Activated T-helper 1 cell treated with anti-CD3 and anti-CD28 coated beads, Interleukin-12 subunit alpha, Interleukin-12 subunit beta, Interleukin-2, Interleukin-4 antibody, amounts not matched to agents 30 ng/mL and 10 ng/mL and 1 ng/mL, durations not matched to agents 14 hours and 24 hours and 36 hours (primary cell): ENCODE measurements at regions not wholly inside any gene's neighbourhood (a gene's known extent, or its start where the extent isn't known, plus 50 kb on each side); places are given as distances from the start of the nearest gene placed in this dataset.

Experiments
- DNase-seq: peaks from one replicate; pipeline ENCODE4 v3.0.0; 2021; ENCODE audit warnings: low spot score
- H3K27ac Mint-ChIP-seq: one replicate; pipeline ENCODE4 v1.8.0; 2021; ENCODE audit warnings: mild to moderate bottlenecking, mixed read lengths
- H3K27me3 Mint-ChIP-seq: one replicate; pipeline ENCODE4 v1.8.0; 2022; ENCODE audit warnings: mild to moderate bottlenecking, moderate library complexity, mixed read lengths; ENCODE audit not compliant: insufficient read depth
- H3K36me3 Mint-ChIP-seq: one replicate; pipeline ENCODE4 v1.8.0; 2021; ENCODE audit warnings: low read depth, mixed read lengths
- H3K4me1 Mint-ChIP-seq: one replicate; pipeline ENCODE4 v1.8.0; 2021; ENCODE audit warnings: low read depth, mixed read lengths
- H3K4me3 Mint-ChIP-seq: one replicate; pipeline ENCODE4 v1.8.0; 2021; ENCODE audit warnings: mild to moderate bottlenecking, moderate library complexity, mixed read lengths
- H3K9me3 Mint-ChIP-seq: one replicate; pipeline ENCODE4 v1.8.0; 2021; ENCODE audit warnings: mixed read lengths
- intact Hi-C: fragments of 100-400 bp; cut with micrococcal nuclease; formaldehyde crosslinking; loops from one replicate; pipeline ENCODE4 v1.15.1; 2024

- H3K4me1 Mint-ChIP-seq = no peaks in the 10 kb centered on the region
- H3K36me3 Mint-ChIP-seq = no peaks in the 10 kb centered on the region
- no peaks in the 10 kb centered on the region for H3K27me3 Mint-ChIP-seq
- H3K27ac Mint-ChIP-seq = no peak overlapping the region
- DNase-seq = no peak
- H3K4me3 Mint-ChIP-seq = no peak overlapping the region
- no peaks in the 10 kb centered on the region for H3K9me3 Mint-ChIP-seq
- intact Hi-C loops = no loop called here
These were observed 318.5 kb upstream of the SEMA3A start for GRCh38 chr7:84513061-84513460.

DNA sequence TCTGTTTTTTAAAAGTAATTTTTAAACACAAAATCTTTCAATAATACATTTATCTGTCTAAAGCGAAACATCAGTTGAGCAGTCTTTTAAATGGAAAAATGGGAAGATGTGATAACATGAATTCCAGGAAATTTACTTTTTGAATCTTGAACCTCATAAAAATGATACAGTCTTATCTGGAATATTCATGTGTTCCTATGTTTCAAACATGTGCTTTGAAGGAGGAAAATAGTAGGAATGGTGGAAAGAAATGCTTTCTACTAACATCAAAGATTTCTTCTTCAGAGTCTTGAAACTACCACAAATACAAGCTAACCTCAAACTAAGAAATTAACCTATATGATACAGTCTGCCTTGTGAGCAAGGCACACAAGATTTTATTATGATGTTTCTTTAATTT lies 317.5 kb upstream of the SEMA3A start:
- intact Hi-C loops = no loop called here
- no peaks in the 10 kb centered on the region for H3K36me3 Mint-ChIP-seq
- H3K9me3 Mint-ChIP-seq = no peaks in the 10 kb centered on the region
- H3K4me1 Mint-ChIP-seq = no peaks in the 10 kb centered on the region
- no peaks in the 10 kb centered on the region for H3K27me3 Mint-ChIP-seq
- no peak overlapping the region for H3K4me3 Mint-ChIP-seq
- no peak for DNase-seq
- H3K27ac Mint-ChIP-seq = no peak overlapping the region

DNA sequence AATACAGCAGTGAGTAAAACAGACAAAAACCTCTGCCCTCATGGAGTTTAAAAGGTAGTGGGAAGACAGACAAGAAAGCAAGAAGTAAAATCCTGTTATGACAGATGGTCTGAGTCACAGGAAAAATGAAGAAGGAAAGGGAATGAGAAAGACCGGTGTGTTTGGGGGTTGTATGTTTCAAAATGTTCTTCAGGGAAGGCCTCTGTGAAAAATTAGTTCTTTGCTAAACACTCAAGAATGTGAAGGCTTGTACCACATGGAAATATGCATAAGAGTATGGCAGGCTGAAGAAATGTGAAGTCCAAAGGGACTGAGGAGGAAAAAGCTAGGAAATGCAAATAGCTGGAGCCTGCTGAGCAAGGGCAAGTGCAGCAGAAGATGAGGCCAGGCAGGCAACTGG lies 315.9 kb upstream of the SEMA3A start:
- no peaks in the 10 kb centered on the region for H3K4me1 Mint-ChIP-seq
- no peaks in the 10 kb centered on the region for H3K27me3 Mint-ChIP-seq
- DNase-seq = no peak
- H3K27ac Mint-ChIP-seq = no peak overlapping the region
- H3K4me3 Mint-ChIP-seq = no peak overlapping the region
- intact Hi-C loops = no loop called here
- no peaks in the 10 kb centered on the region for H3K9me3 Mint-ChIP-seq
- no peaks in the 10 kb centered on the region for H3K36me3 Mint-ChIP-seq

DNA sequence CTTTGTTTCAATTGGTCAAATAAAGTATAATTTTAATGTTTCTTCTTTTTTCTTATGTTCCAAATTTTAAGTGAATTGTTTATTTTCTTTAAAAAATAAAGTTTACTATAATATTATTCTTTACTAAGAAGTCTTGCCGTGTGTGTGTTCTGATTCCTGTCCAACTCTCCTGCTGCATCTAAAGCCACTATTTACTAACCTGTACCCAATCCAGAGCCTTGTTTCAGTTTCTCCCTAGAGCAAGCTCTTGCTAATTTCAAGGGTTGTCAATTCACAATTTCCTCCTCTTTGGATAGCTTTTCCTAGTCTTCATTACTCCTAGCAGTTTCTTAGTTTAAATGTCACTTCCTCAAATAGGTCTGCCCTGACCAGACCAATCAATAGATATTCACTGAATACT lies 314.9 kb upstream of the SEMA3A start:
- DNase-seq = no peak
- H3K4me1 Mint-ChIP-seq = no peaks in the 10 kb centered on the region
- H3K36me3 Mint-ChIP-seq = no peaks in the 10 kb centered on the region
- intact Hi-C loops = no loop called here
- H3K4me3 Mint-ChIP-seq = no peak overlapping the region
- H3K9me3 Mint-ChIP-seq = no peaks in the 10 kb centered on the region
- H3K27me3 Mint-ChIP-seq = no peaks in the 10 kb centered on the region
- no peak overlapping the region for H3K27ac Mint-ChIP-seq

DNA sequence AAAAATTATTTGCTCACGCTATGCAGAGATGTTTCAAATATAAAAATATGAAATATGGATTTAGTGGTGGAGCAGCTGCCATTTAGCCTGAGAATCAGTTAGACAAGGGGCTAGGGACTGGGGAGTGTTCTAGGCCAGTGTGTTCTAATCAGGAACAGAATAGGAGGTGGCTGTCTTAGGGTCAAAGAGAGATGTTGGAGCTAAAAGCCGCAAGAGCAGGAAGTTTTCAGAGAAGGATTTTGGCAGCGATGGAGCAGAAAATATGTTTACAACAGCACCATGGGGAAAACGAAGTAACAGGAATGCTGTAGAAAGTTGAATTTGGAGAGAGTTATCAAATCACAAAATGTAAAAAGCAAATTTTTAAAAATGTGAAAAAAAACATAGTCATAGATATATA lies 314.0 kb upstream of the SEMA3A start:
- Mint-ChIP-seq H3K4me3 (no peak overlapping the region), H3K36me3 (no peaks in the 10 kb centered on the region), H3K9me3 (no peaks in the 10 kb centered on the region), H3K4me1 (no peaks in the 10 kb centered on the region), H3K27ac (no peak overlapping the region), H3K27me3 (no peaks in the 10 kb centered on the region)
- no peak for DNase-seq
- intact Hi-C loops = no loop called here

GRCh38 chr7:84507529-84507928 lies 312.9 kb upstream of the SEMA3A start:
- intact Hi-C loops = no loop called here
- Mint-ChIP-seq H3K27me3 (no peaks in the 10 kb centered on the region), H3K36me3 (no peaks in the 10 kb centered on the region)

DNA sequence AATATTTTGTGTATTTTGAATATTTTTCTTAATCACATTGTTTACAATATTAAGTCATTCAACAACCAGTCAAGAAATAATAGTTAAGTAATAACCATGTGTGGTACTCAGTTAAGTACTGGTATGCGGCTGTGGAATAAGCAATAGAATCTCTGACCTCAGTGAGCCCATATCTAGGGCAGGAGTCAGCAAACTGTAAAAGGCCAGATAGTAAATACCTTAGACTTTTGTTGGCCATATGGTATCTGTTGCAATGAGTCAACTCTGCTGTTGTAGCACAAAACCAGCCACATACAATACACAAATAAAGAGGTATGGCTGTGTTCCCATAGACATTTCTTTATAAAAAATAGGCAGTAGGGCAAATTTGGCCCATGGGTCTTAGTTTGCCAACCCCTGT lies 311.6 kb upstream of the SEMA3A start:
- H3K9me3 Mint-ChIP-seq = no peaks in the 10 kb centered on the region
- no peak overlapping the region for H3K27ac Mint-ChIP-seq
- H3K27me3 Mint-ChIP-seq = no peaks in the 10 kb centered on the region
- intact Hi-C loops = no loop called here
- no peaks in the 10 kb centered on the region for H3K36me3 Mint-ChIP-seq
- no peak for DNase-seq
- H3K4me1 Mint-ChIP-seq = no peaks in the 10 kb centered on the region
- H3K4me3 Mint-ChIP-seq = no peak overlapping the region

More at GRCh38 chr7:84507529-84507928, 312.9 kb upstream of the SEMA3A start:
- no peak overlapping the region for H3K4me3 Mint-ChIP-seq
- H3K27ac Mint-ChIP-seq = no peak overlapping the region
- DNase-seq = no peak
- H3K9me3 Mint-ChIP-seq = no peaks in the 10 kb centered on the region
- H3K4me1 Mint-ChIP-seq = no peaks in the 10 kb centered on the region

- Mint-ChIP-seq H3K9me3 (no peaks in the 10 kb centered on the region), H3K36me3 (no peaks in the 10 kb centered on the region), H3K4me3 (no peak overlapping the region)
These were observed 307.6 kb upstream of the SEMA3A start for GRCh38 chr7:84502239-84502638.

DNA sequence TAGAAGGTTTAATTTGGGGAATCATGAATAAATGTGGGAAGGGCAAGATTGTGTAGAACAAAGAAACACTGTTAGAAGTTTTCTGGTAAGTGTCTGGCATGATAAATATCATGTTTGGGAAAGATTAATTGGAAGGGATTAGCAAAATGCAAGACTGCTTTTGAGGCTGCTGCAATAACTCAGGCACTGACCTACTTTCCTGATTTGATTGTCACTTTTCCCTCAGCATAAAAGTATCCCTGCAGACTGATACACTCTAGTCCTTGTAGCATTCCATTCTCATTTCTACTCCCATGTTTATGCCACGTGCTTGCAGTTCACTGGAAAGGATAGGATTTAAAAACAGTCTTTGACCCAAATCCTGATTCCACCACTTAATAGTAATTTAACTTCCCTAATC lies 303.3 kb upstream of the SEMA3A start:
- intact Hi-C loops = no loop called here
- no peak for DNase-seq
- no peaks in the 10 kb centered on the region for H3K27me3 Mint-ChIP-seq
- H3K27ac Mint-ChIP-seq = no peak overlapping the region
- H3K9me3 Mint-ChIP-seq = no peaks in the 10 kb centered on the region
- no peaks in the 10 kb centered on the region for H3K4me1 Mint-ChIP-seq
- no peaks in the 10 kb centered on the region for H3K36me3 Mint-ChIP-seq
- no peak overlapping the region for H3K4me3 Mint-ChIP-seq

More at GRCh38 chr7:84502239-84502638, 307.6 kb upstream of the SEMA3A start:
- Mint-ChIP-seq H3K27ac (no peak overlapping the region), H3K27me3 (no peaks in the 10 kb centered on the region), H3K4me1 (no peaks in the 10 kb centered on the region)
- DNase-seq = no peak
- intact Hi-C loops = no loop called here

GRCh38 chr7:84495128-84495527 lies 300.5 kb upstream of the SEMA3A start:
- intact Hi-C loops = no loop called here
- DNase-seq = no peak
- H3K36me3 Mint-ChIP-seq = no peaks in the 10 kb centered on the region
- no peak overlapping the region for H3K4me3 Mint-ChIP-seq
- H3K9me3 Mint-ChIP-seq = no peaks in the 10 kb centered on the region
- H3K27me3 Mint-ChIP-seq = no peaks in the 10 kb centered on the region
- no peak overlapping the region for H3K27ac Mint-ChIP-seq
- H3K4me1 Mint-ChIP-seq = no peaks in the 10 kb centered on the region

DNA sequence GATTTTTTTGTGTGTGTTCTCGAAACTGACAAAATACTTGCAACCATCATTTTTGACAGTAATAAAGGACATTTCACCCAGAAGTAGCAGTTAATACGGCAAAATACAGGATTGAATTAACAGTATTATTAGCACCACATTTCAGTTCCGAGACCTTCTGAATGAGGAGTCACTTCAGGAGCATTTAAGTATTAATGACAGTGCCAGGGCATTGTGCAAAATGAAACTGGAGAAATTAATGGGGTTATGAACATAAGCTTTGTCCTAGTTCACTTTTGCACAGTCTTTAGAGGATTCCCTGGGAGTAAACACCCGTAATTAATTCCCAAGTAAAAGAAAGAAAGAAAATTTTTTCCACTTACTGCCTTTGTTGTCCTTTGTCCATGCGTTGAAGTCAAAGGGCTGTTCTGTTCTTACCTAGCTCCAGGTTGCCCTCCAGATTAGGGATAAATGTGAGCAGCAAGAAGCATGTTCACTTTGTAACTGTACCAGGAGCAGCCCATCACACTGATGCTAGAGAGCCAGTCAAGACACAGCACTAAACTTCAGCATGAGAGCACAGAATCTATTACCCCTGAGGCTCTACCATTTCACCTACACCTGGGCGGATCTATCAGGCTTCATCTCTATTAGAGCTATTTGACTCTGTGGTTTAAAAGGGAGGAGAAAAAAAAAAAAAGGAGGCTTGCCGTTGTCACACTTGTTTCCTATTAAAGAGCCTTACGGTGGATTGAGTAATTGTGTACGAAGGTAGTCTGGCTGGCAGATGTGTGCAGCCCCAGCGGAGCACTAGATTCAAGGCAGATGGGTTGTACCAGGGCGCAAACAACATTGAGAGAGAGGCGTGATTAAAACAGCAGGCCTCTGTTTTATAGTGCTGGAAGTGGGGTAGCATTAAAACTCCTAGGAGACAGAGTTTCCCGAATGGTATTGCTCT lies 297.8 kb upstream of the SEMA3A start:
- intact Hi-C loops = no loop called here
- H3K4me1 Mint-ChIP-seq = no peaks in the 10 kb centered on the region
- H3K27ac Mint-ChIP-seq = no peak overlapping the region
- no peaks in the 10 kb centered on the region for H3K36me3 Mint-ChIP-seq
- no peaks in the 10 kb centered on the region for H3K9me3 Mint-ChIP-seq
- no peak for DNase-seq
- H3K4me3 Mint-ChIP-seq = no peak overlapping the region
- H3K27me3 Mint-ChIP-seq = no peaks in the 10 kb centered on the region

DNA sequence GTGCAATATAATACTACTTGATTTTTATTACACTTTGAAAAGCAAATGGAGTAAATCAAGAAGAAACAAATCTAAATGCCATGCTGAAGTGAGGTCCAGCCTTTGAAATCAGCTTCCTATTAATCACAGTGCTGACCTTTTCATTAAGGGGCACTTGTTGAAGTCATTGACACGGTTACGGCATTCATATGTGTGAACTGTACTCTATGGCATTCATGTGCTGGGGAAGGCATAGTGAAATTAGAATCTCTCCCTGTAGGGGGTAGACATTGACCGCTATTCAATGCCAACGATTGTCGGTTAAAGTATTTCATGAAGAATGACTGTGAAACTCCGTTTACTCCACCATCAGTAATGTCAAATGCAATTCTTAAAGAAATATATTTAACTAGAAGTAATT lies 296.1 kb upstream of the SEMA3A start:
- Mint-ChIP-seq H3K27ac (no peak overlapping the region), H3K4me3 (no peak overlapping the region), H3K27me3 (no peaks in the 10 kb centered on the region), H3K4me1 (no peaks in the 10 kb centered on the region), H3K36me3 (no peaks in the 10 kb centered on the region), H3K9me3 (no peaks in the 10 kb centered on the region)
- intact Hi-C loops = no loop called here
- no peak for DNase-seq

- Mint-ChIP-seq H3K27ac (no peak overlapping the region), H3K4me3 (no peak overlapping the region), H3K27me3 (no peaks in the 10 kb centered on the region), H3K4me1 (no peaks in the 10 kb centered on the region), H3K9me3 (no peaks in the 10 kb centered on the region), H3K36me3 (no peaks in the 10 kb centered on the region)
- intact Hi-C loops = no loop called here
- DNase-seq = no peak
These were observed 290.0 kb upstream of the SEMA3A start for GRCh38 chr7:84484502-84485079.
